GM21576 (cell line): ENCODE measurements at regions not wholly inside any gene's neighbourhood (a gene's known extent, or its start where the extent isn't known, plus 50 kb on each side); places are given as distances from the start of the nearest gene placed in this dataset.
A peak's percentile ranks its signal among the peaks of the same experiment; 100 is the strongest.

ENCODE experiments used
- ATAC-seq: cut with Tn5 transposase; IDR thresholded peaks from one replicate; pipeline ENCODE4 v1.9.1; 2021; ENCODE audit warnings: mild to moderate bottlenecking, moderate library complexity; ENCODE audit not compliant: unreplicated experiment

GRCh38 chr6:144989319-144990107 lies 704.4 kb downstream of the UTRN start:
- ATAC-seq, result no peak

GRCh38 chr6:144990784-144991183 lies 705.6 kb downstream of the UTRN start:
- no peak for ATAC-seq

- ATAC-seq, result no peak
Observed at GRCh38 chr6:144993870-144994269, 708.7 kb downstream of the UTRN start.

GRCh38 chr6:144997996-144998395 lies 712.9 kb downstream of the UTRN start:
- ATAC-seq, result no peak

GRCh38 chr6:144999127-144999526 lies 714.0 kb downstream of the UTRN start:
- no peak for ATAC-seq

GRCh38 chr6:145003145-145003544 lies 718.0 kb downstream of the UTRN start:
- ATAC-seq, result no peak

- no peak for ATAC-seq
Observed at GRCh38 chr6:145006914-145007313, 721.8 kb downstream of the UTRN start.

GRCh38 chr6:145008715-145009114 lies 723.6 kb downstream of the UTRN start:
- ATAC-seq, result no peak

GRCh38 chr6:145009711-145010110 lies 724.6 kb downstream of the UTRN start:
- no peak for ATAC-seq

- ATAC-seq, result no peak
Observed at GRCh38 chr6:145012039-145012662, 723.2 kb downstream of the EPM2A start.

GRCh38 chr6:145015739-145016558 lies 719.4 kb downstream of the EPM2A start:
- ATAC-seq, result peak; percentile 98

- ATAC-seq, result no peak
Observed at GRCh38 chr6:145017051-145017450, 718.3 kb downstream of the EPM2A start.

- ATAC-seq, result no peak
Observed at GRCh38 chr6:145017516-145017915, 717.8 kb downstream of the EPM2A start.

GRCh38 chr6:145018027-145018426 lies 717.3 kb downstream of the EPM2A start:
- ATAC-seq, result no peak

- ATAC-seq, result no peak
Observed at GRCh38 chr6:145020114-145020513, 715.2 kb downstream of the EPM2A start.

- no peak for ATAC-seq
Observed at GRCh38 chr6:145020543-145020942, 714.8 kb downstream of the EPM2A start.

GRCh38 chr6:145022199-145022796 lies 713.0 kb downstream of the EPM2A start:
- ATAC-seq, result no peak

- ATAC-seq, result no peak
Observed at GRCh38 chr6:145023116-145023726, 712.1 kb downstream of the EPM2A start.

GRCh38 chr6:145025488-145025887 lies 709.8 kb downstream of the EPM2A start:
- no peak for ATAC-seq

GRCh38 chr6:145026267-145026679 lies 709.0 kb downstream of the EPM2A start:
- no peak for ATAC-seq
